ENCODE measurements at regions not wholly inside any gene's neighbourhood (a gene's known extent, or its start where the extent isn't known, plus 50 kb on each side); places are given as distances from the start of the nearest gene placed in this dataset.
"Not testable (repeated sequence)": the region's sequence is repeated elsewhere in the genome, so short reads cannot be mapped to it uniquely, and the experiment has no call there.

DNA sequence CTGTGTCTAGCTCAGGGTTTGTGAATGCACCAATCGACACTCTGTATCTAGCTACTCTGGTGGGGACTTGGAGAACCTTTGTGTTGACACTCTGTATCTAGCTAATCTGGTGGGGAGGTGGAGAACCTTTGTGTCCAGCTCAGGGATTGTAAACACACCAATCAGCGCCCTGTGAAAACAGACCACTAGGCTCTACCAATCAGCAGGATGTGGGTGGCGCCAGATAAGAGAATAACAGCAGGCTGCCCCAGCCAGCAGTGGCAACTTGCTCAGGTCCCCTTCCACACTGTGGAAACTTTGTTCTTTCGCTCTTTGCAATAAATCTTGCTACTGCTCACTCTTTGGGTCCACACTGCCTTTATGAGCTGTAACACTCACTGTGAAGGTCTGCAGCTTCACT lies 151.3 kb upstream of the LRIG1 start:
- not testable (repeated sequence) for TF ChIP-seq POLR2AphosphoS5 (IDR thresholded peaks at IDR 0.05; ENCODE audit: low read depth, low read length); TAF1 (IDR thresholded peaks at IDR 0.05; ENCODE audit: borderline replicate concordance, low read depth, low read length); POLR2A (IDR thresholded peaks at IDR 0.05; ENCODE audit: low read depth, low read length)

Measured in GM12892 (cell line).